Epithelial cell of esophagus (primary cell): ENCODE measurements at regions not wholly inside any gene's neighbourhood (a gene's known extent, or its start where the extent isn't known, plus 50 kb on each side); places are given as distances from the start of the nearest gene placed in this dataset.

Experiments used
- DNase-seq: peaks from one replicate; pipeline ENCODE4 v3.0.0; 2010; ENCODE audit warnings: low read depth
- H3K4me3 ChIP-seq: 2 replicates; pipeline ENCODE4 v1.5.1; 2011; ENCODE audit warnings: mild to moderate bottlenecking, low read length, control low read depth
- TF ChIP-seq, protein P1 (sequence below): IDR thresholded peaks from 2 replicates; pipeline ENCODE4 v1.5.1; 2011; ENCODE audit warnings: low read depth, mild to moderate bottlenecking, low read length, control low read depth, inconsistent platforms; ENCODE audit not compliant: insufficient read depth; ENCODE audit errors: missing control alignments

GRCh38 chr4:22167201-22167600, 218.6 kb upstream of the KCNIP4 start:
- DNase-seq = no peak
- no peak overlapping the region for H3K4me3 ChIP-seq
- TF ChIP-seq, protein P1, sequence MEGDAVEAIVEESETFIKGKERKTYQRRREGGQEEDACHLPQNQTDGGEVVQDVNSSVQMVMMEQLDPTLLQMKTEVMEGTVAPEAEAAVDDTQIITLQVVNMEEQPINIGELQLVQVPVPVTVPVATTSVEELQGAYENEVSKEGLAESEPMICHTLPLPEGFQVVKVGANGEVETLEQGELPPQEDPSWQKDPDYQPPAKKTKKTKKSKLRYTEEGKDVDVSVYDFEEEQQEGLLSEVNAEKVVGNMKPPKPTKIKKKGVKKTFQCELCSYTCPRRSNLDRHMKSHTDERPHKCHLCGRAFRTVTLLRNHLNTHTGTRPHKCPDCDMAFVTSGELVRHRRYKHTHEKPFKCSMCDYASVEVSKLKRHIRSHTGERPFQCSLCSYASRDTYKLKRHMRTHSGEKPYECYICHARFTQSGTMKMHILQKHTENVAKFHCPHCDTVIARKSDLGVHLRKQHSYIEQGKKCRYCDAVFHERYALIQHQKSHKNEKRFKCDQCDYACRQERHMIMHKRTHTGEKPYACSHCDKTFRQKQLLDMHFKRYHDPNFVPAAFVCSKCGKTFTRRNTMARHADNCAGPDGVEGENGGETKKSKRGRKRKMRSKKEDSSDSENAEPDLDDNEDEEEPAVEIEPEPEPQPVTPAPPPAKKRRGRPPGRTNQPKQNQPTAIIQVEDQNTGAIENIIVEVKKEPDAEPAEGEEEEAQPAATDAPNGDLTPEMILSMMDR = no peak

GRCh38 chr4:22162454-22162853, 213.9 kb upstream of the KCNIP4 start:
- no peak for DNase-seq
- H3K4me3 ChIP-seq = no peak overlapping the region
- TF ChIP-seq, protein P1 = no peak

DNA sequence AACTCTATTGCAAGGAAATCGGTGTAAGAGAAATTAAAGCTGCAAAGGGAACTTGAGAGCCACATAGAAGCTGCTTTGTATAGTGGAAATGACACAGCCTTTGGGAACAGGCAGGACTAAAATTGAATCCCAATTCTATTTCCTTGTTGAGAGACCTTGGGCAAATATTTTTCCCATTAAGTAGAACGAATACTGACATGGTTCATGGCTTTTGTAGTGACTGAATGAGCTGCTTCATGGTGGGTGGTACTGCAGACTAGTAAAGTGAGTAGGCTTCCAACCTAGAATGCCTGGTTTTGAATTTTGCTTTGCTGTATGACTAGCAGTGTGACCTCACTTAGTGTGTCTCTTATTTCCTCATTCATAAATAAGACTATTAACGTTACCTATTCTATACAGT, 182.2 kb upstream of the KCNIP4 start:
- DNase-seq = no peak
- TF ChIP-seq, protein P1 = no peak
- H3K4me3 ChIP-seq = no peak overlapping the region

GRCh38 chr4:22129454-22130029, 181.0 kb upstream of the KCNIP4 start:
- TF ChIP-seq, protein P1 = peak; percentile 68
- DNase-seq = peak; percentile 57
- no peak overlapping the region for H3K4me3 ChIP-seq

DNA sequence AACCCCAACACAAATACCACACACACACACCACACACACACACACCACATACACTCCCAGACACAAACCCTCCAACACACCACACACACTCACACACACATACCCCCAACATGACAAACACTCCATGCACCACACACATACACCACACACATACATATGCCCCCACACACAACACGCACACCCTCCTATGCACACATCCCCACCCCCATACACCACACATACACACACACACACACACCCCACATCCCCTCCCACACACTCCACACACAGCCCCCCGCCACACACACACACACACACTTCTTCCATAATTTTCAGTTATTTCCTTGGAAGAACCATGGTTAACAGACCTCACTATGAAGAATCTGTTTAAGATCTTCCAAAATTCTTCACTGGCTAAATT, 173.5 kb upstream of the KCNIP4 start:
- no peak for DNase-seq
- no peak overlapping the region for H3K4me3 ChIP-seq
- TF ChIP-seq, protein P1 = no peak

DNA sequence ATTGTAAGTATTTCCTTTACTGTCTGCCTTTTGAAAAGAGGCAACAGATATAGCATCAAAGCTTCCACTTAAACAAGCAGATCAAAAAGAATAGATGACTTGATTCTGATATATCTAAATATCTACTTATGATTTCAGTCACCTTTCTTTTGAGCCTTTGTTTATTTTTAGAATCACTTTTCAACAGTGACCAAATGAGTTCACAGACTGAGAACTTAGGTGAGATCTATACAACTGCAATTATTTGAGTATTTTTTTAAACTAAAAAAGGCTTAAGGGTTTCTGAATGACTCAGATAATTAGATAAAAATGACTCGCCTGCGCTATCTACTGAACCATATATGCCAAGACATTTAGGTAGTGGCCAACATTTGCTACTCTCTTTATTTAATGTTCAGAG, 166.7 kb upstream of the KCNIP4 start:
- no peak for DNase-seq

GRCh38 chr4:22103768-22104167, 155.2 kb upstream of the KCNIP4 start:
- no peak overlapping the region for H3K4me3 ChIP-seq
- no peak for DNase-seq
- TF ChIP-seq, protein P1 = no peak

More for the DNA sequence above, 166.7 kb upstream of the KCNIP4 start:
- H3K4me3 ChIP-seq = no peak overlapping the region
- TF ChIP-seq, protein P1 = no peak
